ENCODE measurements at regions not wholly inside any gene's neighbourhood (a gene's known extent, or its start where the extent isn't known, plus 50 kb on each side); places are given as distances from the start of the nearest gene placed in this dataset.

DNA sequence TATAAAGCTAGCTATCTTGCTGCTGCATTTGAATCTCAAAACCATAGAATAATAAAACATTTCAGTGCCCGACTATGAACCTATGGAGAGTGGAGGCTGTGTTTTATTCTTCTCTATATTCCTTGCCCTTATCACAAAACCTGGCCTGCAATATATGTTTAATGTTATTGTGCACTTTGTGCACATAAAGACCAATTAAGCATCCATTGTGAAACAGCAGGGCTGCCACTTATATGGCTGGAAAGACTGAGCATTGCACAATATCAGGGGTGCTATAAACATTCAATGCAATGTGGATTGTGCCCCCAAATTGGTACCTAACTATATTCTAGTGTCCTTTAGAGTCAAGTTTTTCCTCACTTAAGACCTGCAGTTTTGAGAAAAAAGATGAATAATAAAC lies 83.2 kb downstream of the RDH14 start:
- TF ChIP-seq, protein P1, sequence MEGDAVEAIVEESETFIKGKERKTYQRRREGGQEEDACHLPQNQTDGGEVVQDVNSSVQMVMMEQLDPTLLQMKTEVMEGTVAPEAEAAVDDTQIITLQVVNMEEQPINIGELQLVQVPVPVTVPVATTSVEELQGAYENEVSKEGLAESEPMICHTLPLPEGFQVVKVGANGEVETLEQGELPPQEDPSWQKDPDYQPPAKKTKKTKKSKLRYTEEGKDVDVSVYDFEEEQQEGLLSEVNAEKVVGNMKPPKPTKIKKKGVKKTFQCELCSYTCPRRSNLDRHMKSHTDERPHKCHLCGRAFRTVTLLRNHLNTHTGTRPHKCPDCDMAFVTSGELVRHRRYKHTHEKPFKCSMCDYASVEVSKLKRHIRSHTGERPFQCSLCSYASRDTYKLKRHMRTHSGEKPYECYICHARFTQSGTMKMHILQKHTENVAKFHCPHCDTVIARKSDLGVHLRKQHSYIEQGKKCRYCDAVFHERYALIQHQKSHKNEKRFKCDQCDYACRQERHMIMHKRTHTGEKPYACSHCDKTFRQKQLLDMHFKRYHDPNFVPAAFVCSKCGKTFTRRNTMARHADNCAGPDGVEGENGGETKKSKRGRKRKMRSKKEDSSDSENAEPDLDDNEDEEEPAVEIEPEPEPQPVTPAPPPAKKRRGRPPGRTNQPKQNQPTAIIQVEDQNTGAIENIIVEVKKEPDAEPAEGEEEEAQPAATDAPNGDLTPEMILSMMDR (IDR thresholded peaks at IDR 0.05) = no peak
- no peak for TF ChIP-seq POLR2A (IDR thresholded peaks at IDR 0.05)

All from ovary (tissue), 3 donors.